Left renal cortex interstitium (tissue), 4 donors: ENCODE measurements at regions not wholly inside any gene's neighbourhood (a gene's known extent, or its start where the extent isn't known, plus 50 kb on each side); places are given as distances from the start of the nearest gene placed in this dataset.
A peak's percentile ranks its signal among the peaks of the same experiment; 100 is the strongest.
"Not testable (repeated sequence)": the region's sequence is repeated elsewhere in the genome, so short reads cannot be mapped to it uniquely, and the experiment has no call there.

Experiments
- DNase-seq, 4 donors: peaks; one replicate each; pipeline ENCODE4 v3.0.0-alpha.2; 2013; ENCODE audit warnings: low read depth in 4 of 4, low spot score in 2 of 4, missing footprints in 1 of 4

GRCh38 chr6:76861403-76861802, 601.9 kb downstream of the HTR1B start:
- no peak for DNase-seq

GRCh38 chr6:76856065-76856464, 607.2 kb downstream of the HTR1B start:
- DNase-seq: no peak

- no peak for DNase-seq
These were observed 610.5 kb downstream of the HTR1B start for GRCh38 chr6:76852776-76853175.

GRCh38 chr6:76849274-76849970, 613.9 kb downstream of the HTR1B start:
- peak in 2 of 4 donors; percentile 15 to 18 for DNase-seq

- no peak for DNase-seq
These were observed 620.1 kb downstream of the HTR1B start for GRCh38 chr6:76843054-76843822.

GRCh38 chr6:76840865-76841264, 622.4 kb downstream of the HTR1B start:
- DNase-seq: no peak

- DNase-seq: no peak
These were observed 623.1 kb downstream of the HTR1B start for GRCh38 chr6:76840041-76840745.

- no peak for DNase-seq
These were observed 623.8 kb downstream of the HTR1B start for GRCh38 chr6:76839505-76839904.

- no peak for DNase-seq
These were observed 625.7 kb downstream of the HTR1B start for GRCh38 chr6:76837564-76837963.

GRCh38 chr6:76835695-76836094, 627.6 kb downstream of the HTR1B start:
- DNase-seq: no peak

GRCh38 chr6:76835293-76835692, 628.0 kb downstream of the HTR1B start:
- DNase-seq: no peak

GRCh38 chr6:76834399-76834798, 628.9 kb downstream of the HTR1B start:
- no peak for DNase-seq

GRCh38 chr6:76831299-76831698, 632.0 kb downstream of the HTR1B start:
- no peak for DNase-seq

GRCh38 chr6:76823578-76823977, 639.7 kb downstream of the HTR1B start:
- not testable (repeated sequence) for DNase-seq

- DNase-seq: no peak
These were observed 644.8 kb downstream of the HTR1B start for GRCh38 chr6:76818451-76818850.

GRCh38 chr6:76817429-76817828, 645.9 kb downstream of the HTR1B start:
- DNase-seq: no peak

- no peak for DNase-seq
These were observed 648.5 kb downstream of the HTR1B start for GRCh38 chr6:76814496-76815458.

GRCh38 chr6:76810286-76810685, 653.0 kb downstream of the HTR1B start:
- no peak for DNase-seq

- DNase-seq: no peak
These were observed 660.2 kb downstream of the HTR1B start for GRCh38 chr6:76803038-76803580.

- no peak for DNase-seq
These were observed 670.9 kb downstream of the HTR1B start for GRCh38 chr6:76792394-76792793.
